ENCODE measurements at regions not wholly inside any gene's neighbourhood (a gene's known extent, or its start where the extent isn't known, plus 50 kb on each side); places are given as distances from the start of the nearest gene placed in this dataset.

GRCh38 chr20:40930561-40930960 lies 98.1 kb upstream of the TOP1 start:
- no peak for TF ChIP-seq BORCS8-MEF2B (CRISPR knock-in tag; IDR thresholded peaks at IDR 0.05)
- TF ChIP-seq POLR2A (IDR thresholded peaks at IDR 0.05; ENCODE audit: insufficient read depth in 1 of 2, low read depth in 2 of 2, low read length in 2 of 2): no peak
- TF ChIP-seq ZNF274 (CRISPR knock-in tag; IDR thresholded peaks at IDR 0.05): no peak
- no peak for TF ChIP-seq REST (IDR thresholded peaks at IDR 0.05; ENCODE audit: borderline replicate concordance in 1 of 2, low read depth in 1 of 2, low read length in 2 of 2)
- TF ChIP-seq SP2 (CRISPR knock-in tag; IDR thresholded peaks at IDR 0.05): no peak
